ENCODE measurements at regions not wholly inside any gene's neighbourhood (a gene's known extent, or its start where the extent isn't known, plus 50 kb on each side); places are given as distances from the start of the nearest gene placed in this dataset.

DNA sequence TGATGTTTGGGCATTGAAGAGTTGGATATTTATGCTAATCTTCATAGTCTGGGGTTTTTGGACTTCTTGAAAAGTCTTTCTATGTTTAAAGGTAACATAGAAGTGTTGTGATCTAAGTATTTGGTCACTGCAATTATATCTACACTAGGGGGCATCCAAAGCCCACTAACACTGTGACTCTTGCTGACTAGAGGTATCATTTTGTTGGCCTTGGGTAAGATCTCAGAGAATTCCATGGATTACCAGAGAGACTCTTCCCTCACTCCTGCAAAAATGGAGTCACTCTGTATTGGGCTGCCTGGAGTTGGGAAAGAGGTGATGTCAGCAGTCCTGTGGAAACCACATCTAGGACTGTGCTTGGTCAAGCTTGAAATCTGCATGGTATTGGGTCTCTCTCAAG is 1077.6 kb downstream of the FAM133A start:
- TF ChIP-seq, protein P1, sequence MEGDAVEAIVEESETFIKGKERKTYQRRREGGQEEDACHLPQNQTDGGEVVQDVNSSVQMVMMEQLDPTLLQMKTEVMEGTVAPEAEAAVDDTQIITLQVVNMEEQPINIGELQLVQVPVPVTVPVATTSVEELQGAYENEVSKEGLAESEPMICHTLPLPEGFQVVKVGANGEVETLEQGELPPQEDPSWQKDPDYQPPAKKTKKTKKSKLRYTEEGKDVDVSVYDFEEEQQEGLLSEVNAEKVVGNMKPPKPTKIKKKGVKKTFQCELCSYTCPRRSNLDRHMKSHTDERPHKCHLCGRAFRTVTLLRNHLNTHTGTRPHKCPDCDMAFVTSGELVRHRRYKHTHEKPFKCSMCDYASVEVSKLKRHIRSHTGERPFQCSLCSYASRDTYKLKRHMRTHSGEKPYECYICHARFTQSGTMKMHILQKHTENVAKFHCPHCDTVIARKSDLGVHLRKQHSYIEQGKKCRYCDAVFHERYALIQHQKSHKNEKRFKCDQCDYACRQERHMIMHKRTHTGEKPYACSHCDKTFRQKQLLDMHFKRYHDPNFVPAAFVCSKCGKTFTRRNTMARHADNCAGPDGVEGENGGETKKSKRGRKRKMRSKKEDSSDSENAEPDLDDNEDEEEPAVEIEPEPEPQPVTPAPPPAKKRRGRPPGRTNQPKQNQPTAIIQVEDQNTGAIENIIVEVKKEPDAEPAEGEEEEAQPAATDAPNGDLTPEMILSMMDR (IDR thresholded peaks at IDR 0.05): no peak
- no peak for TF ChIP-seq POLR2A (IDR thresholded peaks at IDR 0.05)
